Breast epithelium (tissue), 3 donors: ENCODE measurements at regions not wholly inside any gene's neighbourhood (a gene's known extent, or its start where the extent isn't known, plus 50 kb on each side); places are given as distances from the start of the nearest gene placed in this dataset.

Experiments used
- POLR2A ChIP-seq: fragments of 450-650 bp; IDR thresholded peaks from one replicate; pipeline ENCODE4 v1.6.1; 2016; ENCODE audit warnings: antibody characterized with exemption, mild to moderate bottlenecking, moderate library complexity
- TF ChIP-seq, protein P1 (sequence below), 3 donors: fragments of 450-650 bp; IDR thresholded peaks; one replicate each; pipeline ENCODE4 v1.5.1; 2016 to 2017; ENCODE audit warnings: antibody characterized with exemption in 3 of 3, mild to moderate bottlenecking in 3 of 3, moderate library complexity in 3 of 3

GRCh38 chr6:6996124-6996523, 111.6 kb upstream of the RREB1 start:
- TF ChIP-seq POLR2A, result no peak
- TF ChIP-seq, protein P1, sequence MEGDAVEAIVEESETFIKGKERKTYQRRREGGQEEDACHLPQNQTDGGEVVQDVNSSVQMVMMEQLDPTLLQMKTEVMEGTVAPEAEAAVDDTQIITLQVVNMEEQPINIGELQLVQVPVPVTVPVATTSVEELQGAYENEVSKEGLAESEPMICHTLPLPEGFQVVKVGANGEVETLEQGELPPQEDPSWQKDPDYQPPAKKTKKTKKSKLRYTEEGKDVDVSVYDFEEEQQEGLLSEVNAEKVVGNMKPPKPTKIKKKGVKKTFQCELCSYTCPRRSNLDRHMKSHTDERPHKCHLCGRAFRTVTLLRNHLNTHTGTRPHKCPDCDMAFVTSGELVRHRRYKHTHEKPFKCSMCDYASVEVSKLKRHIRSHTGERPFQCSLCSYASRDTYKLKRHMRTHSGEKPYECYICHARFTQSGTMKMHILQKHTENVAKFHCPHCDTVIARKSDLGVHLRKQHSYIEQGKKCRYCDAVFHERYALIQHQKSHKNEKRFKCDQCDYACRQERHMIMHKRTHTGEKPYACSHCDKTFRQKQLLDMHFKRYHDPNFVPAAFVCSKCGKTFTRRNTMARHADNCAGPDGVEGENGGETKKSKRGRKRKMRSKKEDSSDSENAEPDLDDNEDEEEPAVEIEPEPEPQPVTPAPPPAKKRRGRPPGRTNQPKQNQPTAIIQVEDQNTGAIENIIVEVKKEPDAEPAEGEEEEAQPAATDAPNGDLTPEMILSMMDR (IDR thresholded peaks at IDR 0.05), result no peak
